Thyroid gland (tissue), 4 donors: ENCODE measurements at regions not wholly inside any gene's neighbourhood (a gene's known extent, or its start where the extent isn't known, plus 50 kb on each side); places are given as distances from the start of the nearest gene placed in this dataset.
A peak's percentile ranks its signal among the peaks of the same experiment; 100 is the strongest.

Source experiments
- DNase-seq, 2 donors: peaks; one replicate each; pipeline ENCODE4 v3.0.0-alpha.2; 2019
- H3K27ac ChIP-seq, 3 donors: fragments of 200-600 bp; sonication (generic); 1 replicate in 2 of 3; 2 replicates in 1 of 3; pipeline ENCODE4 v1.5.1; 2016 to 2019; ENCODE audit warnings: mild to moderate bottlenecking in 1 of 3, moderate library complexity in 1 of 3
- H3K27me3 ChIP-seq: fragments of 200-600 bp; sonication (generic); one replicate; pipeline ENCODE4 v1.5.1; 2019
- H3K36me3 ChIP-seq, 2 donors: fragments of 200-600 bp; sonication (generic); one replicate each; pipeline ENCODE4 v1.5.1; 2016 to 2019
- H3K4me1 ChIP-seq, 2 donors: fragments of 200-600 bp; sonication (generic); one replicate each; pipeline ENCODE4 v1.5.1; 2017 to 2019
- H3K4me3 ChIP-seq, 3 donors: fragments of 200-600 bp; sonication (generic); replicated peaks in 1 of 3; 1 replicate in 2 of 3; 2 replicates in 1 of 3; pipeline ENCODE4 v1.5.1; 2016; ENCODE audit warnings: mild to moderate bottlenecking in 1 of 3
- H3K9me3 ChIP-seq: fragments of 200-600 bp; sonication (generic); one replicate; pipeline ENCODE4 v1.5.1; 2017
- POLR2A ChIP-seq, 2 donors: fragments of 450-650 bp; IDR thresholded peaks; one replicate each; pipeline ENCODE4 v1.6.1; 2017; ENCODE audit warnings: antibody characterized with exemption in 2 of 2, mild to moderate bottlenecking in 2 of 2, moderate library complexity in 1 of 2
- WGBS, 2 donors: methylation state at CpG; one replicate each; pipeline ENCODE4 v1.1.5; 2017; 5-methylcytosine and 5-hydroxymethylcytosine counted together
- intact Hi-C: fragments of 100-400 bp; cut with DNase I; formaldehyde crosslinking; loops from one replicate; pipeline ENCODE4 v1.15.1; 2023
- TF ChIP-seq, protein P1 (sequence below), 6 experiments: fragments of 200-600 bp in 3 of 6; fragments of 450-650 bp in 3 of 6; sonication (generic) in 3 of 6; IDR thresholded peaks; one replicate each; pipeline ENCODE4 v1.5.1; 2016 to 2019; ENCODE audit warnings: antibody characterized with exemption in 6 of 6, mild to moderate bottlenecking in 2 of 6, inconsistent platforms in 1 of 6, moderate library complexity in 1 of 6

DNA sequence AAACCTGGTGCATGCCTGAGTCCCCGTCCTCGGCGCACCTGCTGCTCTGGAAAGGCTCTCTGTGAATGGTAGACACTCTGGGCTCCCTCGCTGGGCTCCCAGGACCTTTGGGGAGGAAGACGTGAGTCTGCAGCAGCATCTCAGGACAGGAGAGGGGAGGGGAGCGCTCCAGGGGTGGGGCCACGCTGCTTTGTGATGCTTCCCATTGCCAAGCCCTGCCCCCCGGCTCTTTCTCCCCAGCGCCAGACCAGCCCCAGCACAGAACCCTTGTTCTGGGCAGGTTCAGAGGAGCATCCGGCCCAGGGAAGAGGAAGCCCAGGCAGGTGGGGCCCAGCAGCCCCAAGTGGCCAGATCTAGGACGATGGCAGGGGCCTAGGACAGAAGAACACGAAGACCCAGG is 111.2 kb downstream of the BRD1 start:
- intact Hi-C loops = no loop called here
- Histone ChIP-seq H3K36me3 (no peaks in the 10 kb centered on the region), H3K9me3 (no peaks in the 10 kb centered on the region), H3K4me3 (no peak overlapping the region), H3K27ac (no peak overlapping the region), H3K27me3 (no peaks in the 10 kb centered on the region), H3K4me1 (no peaks in the 10 kb centered on the region)
- DNase-seq = no peak
- TF ChIP-seq POLR2A (IDR thresholded peaks at IDR 0.05) = no peak
- TF ChIP-seq, protein P1, sequence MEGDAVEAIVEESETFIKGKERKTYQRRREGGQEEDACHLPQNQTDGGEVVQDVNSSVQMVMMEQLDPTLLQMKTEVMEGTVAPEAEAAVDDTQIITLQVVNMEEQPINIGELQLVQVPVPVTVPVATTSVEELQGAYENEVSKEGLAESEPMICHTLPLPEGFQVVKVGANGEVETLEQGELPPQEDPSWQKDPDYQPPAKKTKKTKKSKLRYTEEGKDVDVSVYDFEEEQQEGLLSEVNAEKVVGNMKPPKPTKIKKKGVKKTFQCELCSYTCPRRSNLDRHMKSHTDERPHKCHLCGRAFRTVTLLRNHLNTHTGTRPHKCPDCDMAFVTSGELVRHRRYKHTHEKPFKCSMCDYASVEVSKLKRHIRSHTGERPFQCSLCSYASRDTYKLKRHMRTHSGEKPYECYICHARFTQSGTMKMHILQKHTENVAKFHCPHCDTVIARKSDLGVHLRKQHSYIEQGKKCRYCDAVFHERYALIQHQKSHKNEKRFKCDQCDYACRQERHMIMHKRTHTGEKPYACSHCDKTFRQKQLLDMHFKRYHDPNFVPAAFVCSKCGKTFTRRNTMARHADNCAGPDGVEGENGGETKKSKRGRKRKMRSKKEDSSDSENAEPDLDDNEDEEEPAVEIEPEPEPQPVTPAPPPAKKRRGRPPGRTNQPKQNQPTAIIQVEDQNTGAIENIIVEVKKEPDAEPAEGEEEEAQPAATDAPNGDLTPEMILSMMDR (IDR thresholded peaks at IDR 0.05) = no peak
- 51 to 52% methylated on average over 9 to 10 of the region's 12 CpGs for WGBS, 2 donors

DNA sequence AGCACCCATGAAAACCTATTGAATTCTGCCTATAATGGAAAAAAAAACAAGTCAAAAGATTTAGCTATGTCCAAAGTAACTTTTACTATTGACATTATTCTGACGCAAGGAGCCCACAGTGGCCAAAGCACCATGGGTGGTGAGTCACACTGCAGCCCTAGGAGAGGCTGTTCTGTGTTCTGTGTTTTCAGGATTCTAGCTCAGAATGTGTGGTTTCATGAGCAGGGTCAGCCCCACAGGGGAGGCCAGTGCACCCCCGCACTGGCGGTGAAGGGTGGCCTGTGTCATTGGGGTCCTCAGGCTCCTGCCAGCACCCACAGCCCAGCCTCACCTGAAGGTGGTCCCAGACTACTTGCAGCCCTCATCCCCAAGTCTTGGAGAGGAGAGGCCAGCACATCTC is 112.2 kb downstream of the BRD1 start:
- H3K36me3 ChIP-seq = no peaks in the 10 kb centered on the region
- no peak for TF ChIP-seq POLR2A (IDR thresholded peaks at IDR 0.05)
- TF ChIP-seq, protein P1 (IDR thresholded peaks at IDR 0.05) = no peak
- WGBS, 2 donors = 89% methylated on average over 3 of the region's 3 CpGs
- no peaks in the 10 kb centered on the region for H3K4me1 ChIP-seq
- H3K27ac ChIP-seq = no peak overlapping the region
- H3K4me3 ChIP-seq = no peak overlapping the region
- intact Hi-C loops = no loop called here
- no peaks in the 10 kb centered on the region for H3K27me3 ChIP-seq
- DNase-seq = no peak
- H3K9me3 ChIP-seq = no peaks in the 10 kb centered on the region

DNA sequence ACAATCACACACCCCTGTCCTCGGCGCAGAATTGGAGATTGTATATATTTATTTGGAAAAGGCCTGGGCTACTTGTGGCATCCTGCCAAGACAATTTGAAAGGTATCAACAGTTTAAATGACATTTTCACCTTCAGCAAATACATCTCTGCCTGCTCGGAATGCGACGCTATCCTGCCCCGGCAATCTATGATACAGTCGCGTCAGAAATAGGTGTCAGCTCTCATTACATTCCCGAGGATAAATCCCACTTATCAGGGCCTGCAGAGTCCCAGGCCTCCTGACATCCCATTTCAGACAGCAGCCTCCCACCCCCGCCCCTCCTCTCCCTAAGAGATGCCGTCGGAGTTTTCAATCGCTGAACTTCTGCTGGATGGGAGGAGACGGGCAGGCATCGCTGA is 114.7 kb downstream of the BRD1 start:
- no peaks in the 10 kb centered on the region for H3K36me3 ChIP-seq
- H3K4me1 ChIP-seq = no peaks in the 10 kb centered on the region
- 79 to 88% methylated on average over 15 of the region's 15 CpGs for WGBS, 2 donors
- H3K27ac ChIP-seq = no peak overlapping the region
- H3K4me3 ChIP-seq = no peak overlapping the region
- no peak for DNase-seq
- no peaks in the 10 kb centered on the region for H3K9me3 ChIP-seq
- TF ChIP-seq POLR2A (IDR thresholded peaks at IDR 0.05) = no peak
- TF ChIP-seq, protein P1 (IDR thresholded peaks at IDR 0.05) = no peak
- intact Hi-C loops = no loop called here
- H3K27me3 ChIP-seq = no peaks in the 10 kb centered on the region

DNA sequence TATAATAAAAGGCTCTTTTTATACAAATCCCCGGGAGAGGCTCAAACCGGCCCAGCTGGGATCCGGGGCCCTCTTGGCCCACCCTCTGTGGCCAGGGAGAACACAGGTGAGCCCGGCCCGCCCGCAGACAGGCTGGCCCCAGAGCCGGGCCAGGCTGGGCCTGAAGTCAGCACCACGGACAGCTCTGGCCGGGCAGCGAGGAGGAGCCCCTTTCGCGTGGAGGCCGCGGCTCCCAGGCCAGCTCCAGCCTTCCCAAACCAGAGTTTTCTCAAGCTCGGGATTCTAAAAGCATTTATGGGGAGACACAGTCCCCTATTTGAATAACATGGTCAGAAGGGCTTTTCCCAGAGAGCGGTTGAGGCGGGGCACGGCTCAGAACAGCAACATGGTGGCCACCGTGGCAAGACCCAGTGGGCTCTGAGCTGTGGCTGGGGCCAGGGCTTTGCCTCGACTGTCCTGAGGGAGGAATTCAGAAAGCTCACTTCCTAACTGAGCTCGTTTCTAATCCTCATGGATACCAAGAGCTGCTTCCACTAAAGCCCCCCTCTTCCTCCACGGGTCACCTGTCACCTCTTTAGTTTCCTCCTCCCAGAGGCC is 115.4 kb downstream of the BRD1 start:
- Histone ChIP-seq H3K9me3 (no peaks in the 10 kb centered on the region), H3K27me3 (no peaks in the 10 kb centered on the region), H3K4me3 (no peak overlapping the region), H3K27ac (no peak overlapping the region), H3K4me1 (no peaks in the 10 kb centered on the region), H3K36me3 (no peaks in the 10 kb centered on the region)
- no peak for TF ChIP-seq POLR2A (IDR thresholded peaks at IDR 0.05)
- TF ChIP-seq, protein P1 (IDR thresholded peaks at IDR 0.05) = no peak
- intact Hi-C loops = no loop called here
- DNase-seq = peak in 1 of 2 donors; percentile 15
- 27 to 31% methylated on average over 19 to 21 of the region's 22 CpGs for WGBS, 2 donors

DNA sequence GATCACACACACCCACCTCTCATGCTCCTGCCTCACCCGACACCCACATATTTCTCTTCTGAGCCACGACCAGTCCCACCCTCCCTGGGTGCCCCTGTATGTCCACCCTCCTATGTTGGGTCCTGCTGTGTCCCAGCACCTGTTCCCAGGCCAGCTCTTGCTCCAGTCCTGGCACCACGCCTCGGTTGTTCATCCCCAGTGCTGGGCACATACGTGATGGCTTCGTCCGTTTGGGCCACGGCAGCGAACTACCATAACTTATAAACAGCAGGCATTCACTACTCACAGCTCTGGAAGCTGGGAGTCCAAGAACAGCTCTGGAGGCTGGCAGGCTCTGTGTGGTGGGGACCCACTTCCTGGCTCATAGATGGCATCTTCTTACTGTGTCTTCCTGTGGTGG is 116.9 kb downstream of the BRD1 start:
- no peaks in the 10 kb centered on the region for H3K36me3 ChIP-seq
- WGBS, 2 donors = 89 to 93% methylated on average over 9 of the region's 9 CpGs
- H3K9me3 ChIP-seq = no peaks in the 10 kb centered on the region
- no peak for DNase-seq
- intact Hi-C loops = no loop called here
- H3K27me3 ChIP-seq = no peaks in the 10 kb centered on the region
- no peak overlapping the region for H3K27ac ChIP-seq
- H3K4me1 ChIP-seq = no peaks in the 10 kb centered on the region
- H3K4me3 ChIP-seq = no peak overlapping the region
- TF ChIP-seq POLR2A (IDR thresholded peaks at IDR 0.05) = no peak
- TF ChIP-seq, protein P1 (IDR thresholded peaks at IDR 0.05) = no peak
